ENCODE measurements at regions not wholly inside any gene's neighbourhood (a gene's known extent, or its start where the extent isn't known, plus 50 kb on each side); places are given as distances from the start of the nearest gene placed in this dataset.

DNA sequence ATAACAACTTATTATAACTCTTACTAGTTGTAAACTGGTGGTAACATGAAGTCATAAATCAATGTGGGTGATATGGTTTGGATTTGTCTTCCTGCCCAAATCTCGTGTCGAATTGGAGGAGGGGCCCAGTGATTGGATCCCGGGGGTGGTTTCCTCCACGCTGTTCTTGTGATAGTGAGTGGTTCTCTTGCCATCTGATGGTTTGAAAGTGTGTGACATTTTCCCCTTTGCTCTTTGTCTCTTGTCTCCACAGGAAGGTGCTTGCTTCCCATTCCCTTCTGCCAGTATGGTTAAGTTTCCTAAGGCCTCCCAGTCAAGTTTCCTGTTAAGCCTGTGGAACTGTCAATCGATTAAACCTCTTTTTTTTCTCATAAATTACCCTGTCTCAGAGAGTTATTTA is 321.6 kb downstream of the DSEL start:
- 63 to 80% methylated on average over 1 to 4 of the region's 5 CpGs for WGBS, 2 experiments (ENCODE audit: insufficient coverage in 1 of 2, insufficient read length in 1 of 2)
- DNase-seq = peak; percentile 63
- no peaks in the 10 kb centered on the region for H3K36me3 ChIP-seq (ENCODE audit: control insufficient read depth, insufficient read depth, low read length)
- H3K9me3 ChIP-seq (ENCODE audit: control insufficient read depth, low read length) = no peaks in the 10 kb centered on the region
- no peak overlapping the region for H3K4me3 ChIP-seq (ENCODE audit: low read length)
- H3K27me3 ChIP-seq (ENCODE audit: control insufficient read depth, insufficient read depth, low read length, poor library complexity, severe bottlenecking) = no peaks in the 10 kb centered on the region
- TF ChIP-seq, protein P1, sequence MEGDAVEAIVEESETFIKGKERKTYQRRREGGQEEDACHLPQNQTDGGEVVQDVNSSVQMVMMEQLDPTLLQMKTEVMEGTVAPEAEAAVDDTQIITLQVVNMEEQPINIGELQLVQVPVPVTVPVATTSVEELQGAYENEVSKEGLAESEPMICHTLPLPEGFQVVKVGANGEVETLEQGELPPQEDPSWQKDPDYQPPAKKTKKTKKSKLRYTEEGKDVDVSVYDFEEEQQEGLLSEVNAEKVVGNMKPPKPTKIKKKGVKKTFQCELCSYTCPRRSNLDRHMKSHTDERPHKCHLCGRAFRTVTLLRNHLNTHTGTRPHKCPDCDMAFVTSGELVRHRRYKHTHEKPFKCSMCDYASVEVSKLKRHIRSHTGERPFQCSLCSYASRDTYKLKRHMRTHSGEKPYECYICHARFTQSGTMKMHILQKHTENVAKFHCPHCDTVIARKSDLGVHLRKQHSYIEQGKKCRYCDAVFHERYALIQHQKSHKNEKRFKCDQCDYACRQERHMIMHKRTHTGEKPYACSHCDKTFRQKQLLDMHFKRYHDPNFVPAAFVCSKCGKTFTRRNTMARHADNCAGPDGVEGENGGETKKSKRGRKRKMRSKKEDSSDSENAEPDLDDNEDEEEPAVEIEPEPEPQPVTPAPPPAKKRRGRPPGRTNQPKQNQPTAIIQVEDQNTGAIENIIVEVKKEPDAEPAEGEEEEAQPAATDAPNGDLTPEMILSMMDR (conservative IDR thresholded peaks at IDR 0.05) = peak; percentile 45
- Mint-ChIP-seq H3K4me1 (no peaks in the 10 kb centered on the region), H3K27me3 (ENCODE audit: insufficient read depth) (no peaks in the 10 kb centered on the region), H3K9me3 (no peaks in the 10 kb centered on the region), H3K36me3 (ENCODE audit: low read depth) (no peaks in the 10 kb centered on the region), H3K4me3 (no peak overlapping the region), H3K27ac (no peak overlapping the region)
- no peak overlapping the region for H3K27ac ChIP-seq (ENCODE audit: low read depth, low read length)
- no peak overlapping the region for H3K9ac ChIP-seq (ENCODE audit: extremely low read depth, low read length, poor library complexity, severe bottlenecking)
- H3K4me1 ChIP-seq (ENCODE audit: control insufficient read depth, insufficient read depth, low read length) = no peaks in the 10 kb centered on the region

DNA sequence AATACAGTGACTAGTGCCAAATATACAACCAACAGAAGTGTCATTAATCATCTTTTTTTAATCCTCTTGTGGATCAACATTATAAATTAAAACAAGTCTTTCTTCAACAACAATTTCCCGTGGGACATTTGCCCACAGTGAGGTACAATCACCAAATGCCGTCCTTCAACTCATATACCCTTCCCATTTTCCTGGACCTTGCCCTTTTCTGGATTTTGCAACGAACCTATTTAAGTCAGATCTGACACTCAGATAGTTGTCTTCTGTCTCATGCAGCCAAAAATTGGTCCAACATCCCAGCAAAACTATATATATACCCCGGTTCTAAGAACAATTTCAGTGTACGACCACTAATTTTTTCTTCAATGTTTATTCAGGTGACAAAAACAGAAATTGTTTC is 324.0 kb downstream of the DSEL start:
- H3K9ac ChIP-seq (ENCODE audit: extremely low read depth, low read length, poor library complexity, severe bottlenecking) = no peak overlapping the region
- H3K27ac ChIP-seq (ENCODE audit: low read depth, low read length) = no peak overlapping the region
- no peaks in the 10 kb centered on the region for H3K27me3 ChIP-seq (ENCODE audit: control insufficient read depth, insufficient read depth, low read length, poor library complexity, severe bottlenecking)
- no peaks in the 10 kb centered on the region for H3K9me3 ChIP-seq (ENCODE audit: control insufficient read depth, low read length)
- H3K4me1 ChIP-seq (ENCODE audit: control insufficient read depth, insufficient read depth, low read length) = no peaks in the 10 kb centered on the region
- no peak overlapping the region for H3K4me3 ChIP-seq (ENCODE audit: low read length)
- TF ChIP-seq, protein P1 (conservative IDR thresholded peaks at IDR 0.05) = no peak
- no peak for DNase-seq
- H3K9me3 Mint-ChIP-seq = no peaks in the 10 kb centered on the region
- H3K27me3 Mint-ChIP-seq (ENCODE audit: insufficient read depth) = no peaks in the 10 kb centered on the region
- H3K36me3 ChIP-seq (ENCODE audit: control insufficient read depth, insufficient read depth, low read length) = no peaks in the 10 kb centered on the region
- H3K36me3 Mint-ChIP-seq (ENCODE audit: low read depth) = no peaks in the 10 kb centered on the region
- 91 to 97% methylated on average over 4 to 5 of the region's 5 CpGs for WGBS, 2 experiments (ENCODE audit: insufficient coverage in 1 of 2, insufficient read length in 1 of 2)
- H3K4me1 Mint-ChIP-seq = no peaks in the 10 kb centered on the region
- no peak overlapping the region for H3K4me3 Mint-ChIP-seq
- H3K27ac Mint-ChIP-seq = no peak overlapping the region

DNA sequence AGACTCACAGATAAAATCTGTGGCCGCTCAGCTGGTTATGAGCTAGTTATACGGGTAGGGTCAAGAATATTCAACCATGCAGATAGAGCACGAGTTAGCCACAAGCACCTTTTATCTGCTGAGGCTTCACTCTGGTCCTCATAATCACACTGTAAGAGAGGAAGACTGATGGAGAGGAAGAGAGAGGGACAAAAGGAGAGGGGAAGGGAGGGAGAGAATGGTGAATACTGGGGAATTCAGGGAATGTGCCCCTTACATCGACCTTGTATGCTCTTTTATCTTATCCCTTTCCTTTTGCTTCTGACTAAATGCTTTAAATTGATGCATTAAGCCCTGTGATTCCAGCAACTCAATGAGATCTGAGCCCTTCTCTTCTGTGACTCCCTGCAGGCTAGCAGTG is 333.1 kb downstream of the DSEL start:
- Histone ChIP-seq H3K9me3 (ENCODE audit: control insufficient read depth, low read length) (no peaks in the 10 kb centered on the region), H3K9ac (ENCODE audit: extremely low read depth, low read length, poor library complexity, severe bottlenecking) (no peak overlapping the region), H3K36me3 (ENCODE audit: control insufficient read depth, insufficient read depth, low read length) (no peaks in the 10 kb centered on the region), H3K27ac (ENCODE audit: low read depth, low read length) (peak overlapping the region; percentile 30), H3K4me1 (ENCODE audit: control insufficient read depth, insufficient read depth, low read length) (no peaks in the 10 kb centered on the region), H3K4me3 (ENCODE audit: low read length) (no peak overlapping the region), H3K27me3 (ENCODE audit: control insufficient read depth, insufficient read depth, low read length, poor library complexity, severe bottlenecking) (no peaks in the 10 kb centered on the region)
- TF ChIP-seq, protein P1 (conservative IDR thresholded peaks at IDR 0.05) = no peak
- H3K36me3 Mint-ChIP-seq (ENCODE audit: low read depth) = no peaks in the 10 kb centered on the region
- 60 to 78% methylated on average over 3 to 4 of the region's 4 CpGs for WGBS, 2 experiments (ENCODE audit: insufficient coverage in 1 of 2, insufficient read length in 1 of 2)
- no peak overlapping the region for H3K4me3 Mint-ChIP-seq
- no peaks in the 10 kb centered on the region for H3K4me1 Mint-ChIP-seq
- no peak overlapping the region for H3K27ac Mint-ChIP-seq
- H3K27me3 Mint-ChIP-seq (ENCODE audit: insufficient read depth) = no peaks in the 10 kb centered on the region
- no peaks in the 10 kb centered on the region for H3K9me3 Mint-ChIP-seq
- DNase-seq = no peak

All from endodermal cell (in vitro differentiated cells).